NT2/D1 (cell line): ENCODE measurements at regions not wholly inside any gene's neighbourhood (a gene's known extent, or its start where the extent isn't known, plus 50 kb on each side); places are given as distances from the start of the nearest gene placed in this dataset.
"Not testable (repeated sequence)": the region's sequence is repeated elsewhere in the genome, so short reads cannot be mapped to it uniquely, and the experiment has no call there.

Source experiments
- DNase-seq: peaks from one replicate; pipeline ENCODE4 v3.0.0-alpha.2; 2011; ENCODE audit warnings: low read depth, low spot score
- H3K27me3 ChIP-seq: 2 replicates; pipeline ENCODE4 v1.6.0; 2011; ENCODE audit warnings: mild to moderate bottlenecking; ENCODE audit not compliant: insufficient read length, insufficient read depth
- H3K36me3 ChIP-seq: 2 replicates; pipeline ENCODE4 v1.6.1; 2011; ENCODE audit warnings: mild to moderate bottlenecking, low read length, mixed read lengths; ENCODE audit not compliant: insufficient read depth, insufficient read length
- H3K4me1 ChIP-seq: 2 replicates; pipeline ENCODE4 v1.5.1; 2011; ENCODE audit not compliant: insufficient read depth, insufficient read length
- H3K4me3 ChIP-seq: 2 replicates; pipeline ENCODE4 v1.5.1; 2011; ENCODE audit warnings: low read depth; ENCODE audit not compliant: insufficient read length
- H3K9ac ChIP-seq: 2 replicates; pipeline ENCODE4 v1.6.0; 2011; ENCODE audit warnings: low read depth; ENCODE audit not compliant: insufficient read length
- H3K9me3 ChIP-seq: 2 replicates; pipeline ENCODE4 v1.5.1; 2011; ENCODE audit warnings: mild to moderate bottlenecking, low read length; ENCODE audit not compliant: insufficient read depth
- SUZ12 ChIP-seq: IDR thresholded peaks from 2 replicates; pipeline ENCODE4 v1.6.1; 2011; ENCODE audit not compliant: insufficient read length, insufficient read depth; ENCODE audit errors: extremely low read depth
- YY1 ChIP-seq: IDR thresholded peaks from 2 replicates; pipeline ENCODE4 v1.6.1; 2011; ENCODE audit not compliant: insufficient read length, insufficient read depth
- ZNF274 ChIP-seq: IDR thresholded peaks from 2 replicates; pipeline ENCODE4 v1.6.1; 2011; ENCODE audit warnings: mild to moderate bottlenecking, low read depth, low read length

DNA sequence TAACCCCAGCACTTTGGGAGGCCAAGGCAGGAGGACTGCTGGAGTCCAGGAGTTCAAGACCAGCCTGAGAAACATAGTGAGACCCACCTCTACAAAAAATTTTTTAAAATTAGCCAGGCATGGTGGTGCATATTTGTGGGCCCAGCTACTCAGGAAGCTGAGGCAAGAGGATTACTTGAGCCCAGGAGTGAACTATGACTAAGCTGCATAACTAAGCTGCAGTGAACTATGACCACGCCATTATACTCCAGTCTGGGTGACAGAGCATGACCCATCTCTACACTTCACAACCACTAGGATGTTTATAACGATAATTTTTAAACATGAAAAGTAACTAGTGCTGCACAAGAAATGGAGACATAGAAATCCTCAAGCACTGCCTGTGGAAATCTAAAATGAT lies 352.7 kb upstream of the SGCG start:
- no peaks in the 10 kb centered on the region; the same call in 1 of the 2 replicates for H3K9me3 ChIP-seq

DNA sequence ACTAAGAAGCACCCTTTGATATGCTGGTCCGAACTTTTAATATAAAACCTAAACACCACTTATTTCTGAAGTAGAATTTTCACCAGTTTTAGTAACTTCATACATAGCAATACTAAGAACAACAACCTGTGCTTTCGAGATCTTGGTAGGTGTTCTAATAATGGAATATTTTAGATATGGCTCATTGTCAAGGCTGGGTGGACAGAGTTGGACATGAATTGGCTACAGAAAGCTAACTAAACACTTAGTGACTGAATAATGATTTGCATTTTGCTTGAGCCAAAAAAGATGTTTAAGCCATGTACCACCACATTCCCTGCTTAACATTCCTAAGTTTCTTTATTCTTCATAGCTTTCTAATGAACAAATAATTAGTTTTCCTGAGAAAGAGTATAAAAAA lies 344.3 kb upstream of the SGCG start:
- no peaks in the 10 kb centered on the region for H3K9me3 ChIP-seq
- H3K4me3 ChIP-seq: no peak overlapping the region
- no peaks in the 10 kb centered on the region for H3K4me1 ChIP-seq
- H3K27me3 ChIP-seq: no peaks in the 10 kb centered on the region
- H3K36me3 ChIP-seq: no peaks in the 10 kb centered on the region
- TF ChIP-seq ZNF274 (no peak), YY1 (no peak), SUZ12 (no peak)
- DNase-seq: no peak
- H3K9ac ChIP-seq: no peak overlapping the region

More for the DNA sequence above, 352.7 kb upstream of the SGCG start:
- no peak for DNase-seq
- no peak for TF ChIP-seq YY1
- TF ChIP-seq SUZ12: no peak
- TF ChIP-seq ZNF274: no peak
- H3K36me3 ChIP-seq: no peaks in the 10 kb centered on the region
- no peaks in the 10 kb centered on the region for H3K4me1 ChIP-seq
- H3K4me3 ChIP-seq: no peak overlapping the region
- H3K27me3 ChIP-seq: no peaks in the 10 kb centered on the region
- no peak overlapping the region for H3K9ac ChIP-seq

DNA sequence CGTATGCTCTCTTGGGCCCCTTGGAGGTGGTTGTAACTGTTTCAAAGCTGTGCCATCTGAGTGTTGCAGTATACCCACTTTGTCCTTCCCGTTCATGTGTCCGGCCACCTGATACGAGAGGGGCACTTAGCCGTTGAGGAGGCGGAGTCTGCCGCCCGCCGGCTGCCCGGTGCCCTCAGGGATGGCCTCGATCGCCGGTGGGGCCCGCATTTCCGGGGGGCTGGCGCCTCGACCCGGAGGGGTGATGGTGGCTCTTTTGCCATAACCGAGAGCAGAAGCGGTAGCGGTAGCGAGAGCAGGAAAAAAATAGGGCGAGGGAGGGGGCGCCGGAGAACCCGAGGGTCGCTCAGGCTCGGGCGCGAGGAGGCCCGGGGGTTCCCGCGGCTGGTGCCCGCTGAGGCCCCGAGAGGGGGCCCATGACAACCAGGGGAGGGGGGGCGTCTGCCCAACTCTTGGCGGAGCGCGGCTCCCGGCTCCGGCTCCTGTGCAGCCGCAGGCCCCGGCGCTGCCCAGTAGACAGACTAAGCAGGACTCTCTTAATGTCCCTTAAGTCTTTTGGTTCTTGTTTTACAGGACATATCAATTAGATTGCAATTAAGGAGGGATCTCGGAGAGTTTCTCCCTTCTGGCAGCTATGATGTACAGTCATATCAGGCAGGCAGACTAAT lies 342.7 kb upstream of the SGCG start:
- no peaks in the 10 kb centered on the region for H3K36me3 ChIP-seq
- H3K4me1 ChIP-seq: no peaks in the 10 kb centered on the region
- TF ChIP-seq SUZ12: no peak
- TF ChIP-seq ZNF274: no peak
- TF ChIP-seq YY1: no peak
- H3K9me3 ChIP-seq: no peaks in the 10 kb centered on the region
- no peak for DNase-seq
- H3K27me3 ChIP-seq: no peaks in the 10 kb centered on the region
- H3K4me3 ChIP-seq: no peak overlapping the region
- no peak overlapping the region for H3K9ac ChIP-seq

DNA sequence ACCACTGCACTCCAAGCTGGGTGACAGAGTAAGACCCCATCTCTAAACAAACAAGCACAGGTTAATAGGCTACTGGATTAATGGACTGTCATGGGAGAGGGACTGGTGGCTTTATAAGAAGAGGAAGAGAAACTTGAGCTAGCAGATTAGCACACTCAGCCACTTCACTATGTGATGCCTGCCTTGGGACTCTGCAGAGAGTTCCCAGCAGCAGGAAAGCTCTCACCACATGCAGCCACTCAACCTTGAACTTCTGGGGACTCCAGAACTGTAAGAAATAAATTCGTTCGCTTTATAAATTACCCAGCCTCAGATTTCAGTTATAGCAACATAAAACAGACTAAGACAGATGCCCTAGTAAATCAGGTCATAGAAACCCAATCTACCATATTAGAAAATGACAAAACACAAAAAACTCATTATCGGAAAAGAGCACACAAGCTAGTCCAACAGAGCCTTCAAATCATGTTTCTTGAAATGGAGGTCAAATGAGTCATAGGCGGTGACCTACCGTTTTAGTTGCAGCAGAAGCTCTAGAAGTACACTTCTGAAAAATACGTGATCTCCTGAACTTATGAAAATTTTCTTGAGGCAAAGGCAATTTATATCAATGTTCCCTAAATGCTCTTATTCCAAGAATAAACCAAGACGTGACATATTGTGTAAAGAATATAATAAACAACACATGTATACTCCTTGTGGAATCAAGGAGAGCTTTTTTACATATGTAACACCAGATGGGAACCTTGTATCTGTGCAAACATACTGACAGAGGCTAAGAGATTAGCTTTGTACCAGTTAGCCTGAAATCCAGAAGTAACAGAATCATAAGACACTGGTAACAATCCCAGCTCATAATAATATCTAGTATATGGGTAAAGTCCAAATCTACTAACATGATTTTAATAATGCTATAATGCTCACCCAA lies 340.9 kb upstream of the SGCG start:
- H3K9ac ChIP-seq: no peak overlapping the region
- no peaks in the 10 kb centered on the region for H3K27me3 ChIP-seq
- DNase-seq: no peak
- TF ChIP-seq ZNF274 (no peak), YY1 (no peak), SUZ12 (no peak)
- no peaks in the 10 kb centered on the region for H3K36me3 ChIP-seq
- H3K4me3 ChIP-seq: no peak overlapping the region
- H3K4me1 ChIP-seq: no peaks in the 10 kb centered on the region
- H3K9me3 ChIP-seq: no peaks in the 10 kb centered on the region

DNA sequence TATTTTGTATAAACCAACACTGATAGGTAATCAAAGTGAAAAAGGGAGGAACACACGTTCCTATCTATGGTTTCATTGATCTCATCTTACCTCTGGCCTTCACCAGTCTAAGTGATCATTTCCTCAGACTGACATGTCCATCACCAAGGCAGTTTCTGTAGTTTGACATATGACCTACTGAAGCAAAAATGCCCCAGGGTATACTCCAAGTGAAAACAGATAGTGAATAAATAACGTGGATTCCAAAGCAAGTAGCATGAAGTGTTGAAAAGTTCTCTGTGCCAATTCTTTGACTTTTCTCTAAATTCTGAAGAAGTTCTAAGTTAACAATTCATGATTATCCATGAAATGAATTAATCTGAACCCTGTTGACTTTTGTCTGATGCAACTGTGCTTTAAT lies 334.2 kb upstream of the SGCG start:
- TF ChIP-seq SUZ12 (no peak), YY1 (no peak), ZNF274 (no peak)
- Histone ChIP-seq H3K36me3 (no peaks in the 10 kb centered on the region), H3K9ac (no peak overlapping the region), H3K27me3 (no peaks in the 10 kb centered on the region), H3K9me3 (no peaks in the 10 kb centered on the region), H3K4me1 (no peaks in the 10 kb centered on the region), H3K4me3 (no peak overlapping the region)
- no peak for DNase-seq

DNA sequence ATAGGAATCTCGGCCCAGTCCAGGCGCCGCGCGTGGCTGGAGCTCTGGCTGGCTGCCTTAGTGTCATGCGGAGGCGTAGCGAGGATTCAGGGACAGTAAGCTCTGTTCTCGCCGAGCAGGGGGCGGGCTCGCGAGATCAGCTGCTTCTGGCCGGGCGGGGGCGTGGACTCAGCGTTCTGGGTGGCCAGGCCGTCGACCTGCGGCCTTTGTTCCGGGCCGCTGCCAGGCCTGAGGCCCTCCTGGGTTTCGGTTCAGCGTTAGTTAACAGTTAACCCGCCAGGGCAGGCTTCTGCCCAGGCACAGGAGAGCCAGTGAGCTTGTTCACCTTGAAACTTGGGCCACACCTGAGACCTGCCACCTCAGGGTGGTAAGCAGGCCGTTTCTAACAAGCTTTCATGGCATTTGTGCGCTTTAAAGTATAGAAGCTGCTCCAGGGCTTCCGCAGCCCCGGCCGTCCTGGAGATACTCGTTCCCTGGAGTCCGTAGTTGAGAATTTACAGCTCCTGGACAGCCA lies 332.2 kb upstream of the SGCG start:
- H3K27me3 ChIP-seq: no peaks in the 10 kb centered on the region
- no peaks in the 10 kb centered on the region for H3K9me3 ChIP-seq
- H3K4me1 ChIP-seq: no peaks in the 10 kb centered on the region
- H3K9ac ChIP-seq: peak overlapping the region; percentile 21
- TF ChIP-seq YY1: no peak
- TF ChIP-seq SUZ12: no peak
- TF ChIP-seq ZNF274: no peak
- no peaks in the 10 kb centered on the region for H3K36me3 ChIP-seq
- no peak overlapping the region for H3K4me3 ChIP-seq
- no peak for DNase-seq

DNA sequence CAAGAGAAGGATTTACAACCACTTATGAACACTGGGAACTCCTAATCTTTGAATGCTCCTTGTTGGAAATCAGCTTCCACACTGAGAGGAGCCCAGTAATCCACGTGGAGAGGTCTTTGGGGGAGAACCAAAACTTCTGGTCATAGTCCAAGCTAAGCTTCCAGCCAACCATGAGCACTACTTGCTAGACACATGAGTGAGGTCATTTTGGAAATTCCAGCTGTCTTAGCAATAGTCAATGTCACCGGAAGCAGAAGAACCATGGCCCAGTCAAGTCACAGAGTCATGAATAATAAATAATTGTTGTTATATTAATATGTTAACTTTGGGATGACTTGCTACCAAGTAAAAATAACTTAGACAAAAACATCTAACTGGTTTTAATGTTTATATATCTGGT lies 324.9 kb upstream of the SGCG start:
- no peak for DNase-seq
- no peaks in the 10 kb centered on the region for H3K27me3 ChIP-seq
- TF ChIP-seq YY1 (no peak), ZNF274 (no peak), SUZ12 (no peak)

DNA sequence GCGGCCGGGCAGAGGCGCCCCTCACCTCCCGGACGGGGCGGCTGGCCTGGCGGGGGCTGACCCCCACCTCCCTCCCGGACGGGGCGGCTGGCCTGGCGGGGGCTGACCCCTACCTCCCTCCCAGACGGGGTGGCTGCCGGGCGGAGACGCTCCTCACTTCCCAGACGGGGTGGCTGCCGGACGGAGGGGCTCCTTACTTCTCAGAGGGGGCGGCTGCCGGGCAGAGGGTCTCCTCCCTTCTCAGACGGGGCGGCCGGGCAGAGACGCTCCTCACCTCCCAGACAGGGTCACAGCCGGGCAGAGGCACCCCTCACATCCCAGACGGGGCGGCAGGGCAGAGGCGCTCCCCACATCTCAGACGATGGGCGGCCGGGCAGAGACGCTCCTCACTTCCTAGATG lies 321.8 kb upstream of the SGCG start:
- H3K36me3 ChIP-seq, H3K27me3 ChIP-seq, H3K9ac ChIP-seq, DNase-seq, H3K4me1 ChIP-seq, H3K9me3 ChIP-seq, H3K4me3 ChIP-seq: not testable (repeated sequence)

More for the DNA sequence above, 324.9 kb upstream of the SGCG start:
- no peaks in the 10 kb centered on the region for H3K4me1 ChIP-seq
- no peak overlapping the region for H3K4me3 ChIP-seq
- no peak overlapping the region for H3K9ac ChIP-seq
- H3K36me3 ChIP-seq: no peaks in the 10 kb centered on the region
- peaks cover 5% of the 10 kb centered on the region for H3K9me3 ChIP-seq

DNA sequence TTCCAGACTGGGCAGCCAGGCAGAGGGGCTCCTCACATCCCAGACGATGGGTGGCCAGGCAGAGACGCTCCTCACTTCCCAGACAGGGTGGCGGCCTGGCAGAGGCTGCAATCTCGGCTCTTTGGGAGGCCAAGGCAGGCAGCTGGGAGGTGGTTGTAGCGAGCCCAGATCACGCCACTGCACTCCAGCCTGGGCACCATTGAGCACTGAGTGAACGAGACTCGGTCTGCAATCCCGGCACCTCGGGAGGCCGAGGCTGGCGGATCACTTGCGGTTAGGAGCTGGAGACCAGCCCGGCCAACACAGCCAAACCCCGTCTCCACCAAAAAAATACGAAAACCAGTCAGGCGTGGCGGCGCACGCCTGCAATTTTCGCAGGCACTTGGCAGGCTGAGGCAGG lies 321.4 kb upstream of the SGCG start:
- not testable (repeated sequence) for H3K4me3 ChIP-seq, H3K9me3 ChIP-seq, H3K27me3 ChIP-seq, H3K36me3 ChIP-seq, H3K9ac ChIP-seq, DNase-seq, H3K4me1 ChIP-seq
